Caco-2 (cell line): ENCODE measurements at regions not wholly inside any gene's neighbourhood (a gene's known extent, or its start where the extent isn't known, plus 50 kb on each side); places are given as distances from the start of the nearest gene placed in this dataset.

Experiments
- BruUV-seq: library from RNA; stranded (reverse); fragments of 400-500 nt; replicated peaks from 2 replicates; lab custom pipeline; 2021; lab: Mats Ljungman, UMichigan
- CTCF ChIA-PET: fragments of 300-600 bp; sonication (Branson Sonifier 250); formaldehyde crosslinking; loops from one replicate; lab custom pipeline; 2022; ENCODE audit warnings: antibody characterized with exemption; lab: Charles Lee
- POLR2A ChIA-PET: fragments of 300-600 bp; sonication (Branson Sonifier 250); formaldehyde crosslinking; loops from one replicate; lab custom pipeline; 2022; ENCODE audit warnings: antibody characterized with exemption; lab: Charles Lee
- DNase-seq, 2 experiments: peaks; one replicate each; pipeline versions ENCODE4 v3.0.0 to v3.0.0-alpha.2; 2020 to 2022
- H3K27me3 ChIP-seq: replicated peaks from 2 replicates; pipeline ENCODE4 v1.6.0; 2011; ENCODE audit warnings: low read length; ENCODE audit not compliant: control insufficient read depth, insufficient read depth
- H3K36me3 ChIP-seq: 2 replicates; pipeline ENCODE4 v1.5.1; 2011; ENCODE audit warnings: low read length; ENCODE audit not compliant: control insufficient read depth, insufficient read depth
- H3K4me1 ChIP-seq: fragments of 250-450 bp; sonication (Bioruptor Pico); 2 replicates; pipeline ENCODE4 v1.5.1; 2020; ENCODE audit warnings: mild to moderate bottlenecking
- H3K4me3 ChIP-seq: 2 replicates; pipeline ENCODE4 v1.5.1; 2011; ENCODE audit warnings: low read depth, mild to moderate bottlenecking, control low read depth, low read length
- H3K9me3 ChIP-seq: fragments of 250-450 bp; sonication (Bioruptor Pico); 2 replicates; pipeline ENCODE4 v1.5.1; 2020; ENCODE audit warnings: mild to moderate bottlenecking, moderate library complexity
- H3K27ac Mint-ChIP-seq: one replicate; pipeline ENCODE4 v1.8.0; 2022; ENCODE audit warnings: mixed read lengths; ENCODE audit not compliant: unreplicated experiment
- H3K27me3 Mint-ChIP-seq: one replicate; pipeline ENCODE4 v1.8.0; 2022; ENCODE audit warnings: mixed read lengths; ENCODE audit not compliant: insufficient read depth, unreplicated experiment
- H3K36me3 Mint-ChIP-seq: one replicate; pipeline ENCODE4 v1.8.0; 2022; ENCODE audit warnings: mild to moderate bottlenecking, mixed read lengths; ENCODE audit not compliant: insufficient read depth, unreplicated experiment
- H3K4me1 Mint-ChIP-seq: one replicate; pipeline ENCODE4 v1.8.0; 2022; ENCODE audit warnings: low read depth, mixed read lengths; ENCODE audit not compliant: unreplicated experiment
- H3K4me3 Mint-ChIP-seq: one replicate; pipeline ENCODE4 v1.8.0; 2022; ENCODE audit warnings: mild to moderate bottlenecking, moderate library complexity, mixed read lengths; ENCODE audit not compliant: unreplicated experiment
- H3K9me3 Mint-ChIP-seq: one replicate; pipeline ENCODE4 v1.8.0; 2022; ENCODE audit warnings: mixed read lengths; ENCODE audit not compliant: unreplicated experiment
- CTCF ChIP-seq, 2 experiments: fragments of 200-600 bp in 1 of 2; IDR thresholded peaks; 1 replicate in 1 of 2; 2 replicates in 1 of 2; pipeline versions ENCODE4 v1.5.1 to v1.8.0; 2011 to 2022; ENCODE audit warnings: antibody characterized with exemption in 1 of 2, control low read depth in 1 of 2, inconsistent platforms in 1 of 2, low read depth in 1 of 2, low read length in 1 of 2, mild to moderate bottlenecking in 1 of 2, moderate library complexity in 1 of 2; ENCODE audit not compliant: insufficient read depth in 1 of 2, severe bottlenecking in 1 of 2, unreplicated experiment in 1 of 2
- intact Hi-C: fragments of 100-400 bp; cut with micrococcal nuclease; formaldehyde crosslinking; loops from one replicate; pipeline ENCODE4 v1.10.0; 2022; ENCODE audit not compliant: unreplicated experiment

GRCh38 chr2:167548396-167548795 lies 660.1 kb downstream of the XIRP2 start:
- ChIA-PET POLR2A (no interaction called here), CTCF (interaction anchor here (0.6 kb wide), 1 partner anchor 614 kb away, joined by 7 read pairs; no protein-coding TSS in a partner anchor)
- intact Hi-C loops, result no loop called here
- TF ChIP-seq CTCF (IDR thresholded peaks at IDR 0.05; ENCODE audit: insufficient read depth in 1 of 2, low read depth in 1 of 2, low read length in 1 of 2, severe bottlenecking in 1 of 2, unreplicated experiment in 1 of 2), result no peak
- Histone ChIP-seq H3K36me3 (no peaks in the 10 kb centered on the region), H3K9me3 (no peaks in the 10 kb centered on the region), H3K4me3 (no peak overlapping the region), H3K4me1 (no peaks in the 10 kb centered on the region), H3K27me3 (no peaks in the 10 kb centered on the region)
- no TSS peak for BruUV-seq
- no peaks in the 10 kb centered on the region for H3K4me1 Mint-ChIP-seq
- H3K36me3 Mint-ChIP-seq, result no peaks in the 10 kb centered on the region
- no peak overlapping the region for H3K27ac Mint-ChIP-seq
- DNase-seq, result no peak
- peaks cover 3% of the 10 kb centered on the region for H3K27me3 Mint-ChIP-seq
- no peak overlapping the region for H3K4me3 Mint-ChIP-seq
- no peaks in the 10 kb centered on the region for H3K9me3 Mint-ChIP-seq

- no TSS peak for BruUV-seq
- no peak for DNase-seq
- Histone ChIP-seq H3K36me3 (no peaks in the 10 kb centered on the region), H3K4me3 (no peak overlapping the region), H3K27me3 (no peaks in the 10 kb centered on the region), H3K9me3 (no peaks in the 10 kb centered on the region), H3K4me1 (no peaks in the 10 kb centered on the region)
- no peaks in the 10 kb centered on the region for H3K27me3 Mint-ChIP-seq
- no peak overlapping the region for H3K27ac Mint-ChIP-seq
- H3K4me1 Mint-ChIP-seq, result no peaks in the 10 kb centered on the region
- H3K36me3 Mint-ChIP-seq, result no peaks in the 10 kb centered on the region
- no peak overlapping the region for H3K4me3 Mint-ChIP-seq
- no peaks in the 10 kb centered on the region for H3K9me3 Mint-ChIP-seq
- POLR2A ChIA-PET, result no interaction called here
- CTCF ChIA-PET, result no interaction called here
- intact Hi-C loops, result no loop called here
- TF ChIP-seq CTCF (IDR thresholded peaks at IDR 0.05; ENCODE audit: insufficient read depth in 1 of 2, low read depth in 1 of 2, low read length in 1 of 2, severe bottlenecking in 1 of 2, unreplicated experiment in 1 of 2), result no peak
Observed at GRCh38 chr2:167544602-167545001, 656.3 kb downstream of the XIRP2 start.

- H3K4me3 Mint-ChIP-seq, result no peak overlapping the region
- no peaks in the 10 kb centered on the region for H3K4me1 Mint-ChIP-seq
- no peaks in the 10 kb centered on the region for H3K27me3 Mint-ChIP-seq
- H3K4me3 ChIP-seq, result no peak overlapping the region
- POLR2A ChIA-PET, result no interaction called here
- CTCF ChIA-PET, result no interaction called here
- H3K36me3 Mint-ChIP-seq, result no peaks in the 10 kb centered on the region
- no peaks in the 10 kb centered on the region for H3K4me1 ChIP-seq
- H3K36me3 ChIP-seq, result no peaks in the 10 kb centered on the region
- intact Hi-C loops, result no loop called here
- no peak for DNase-seq
- no peak for TF ChIP-seq CTCF (IDR thresholded peaks at IDR 0.05; ENCODE audit: insufficient read depth in 1 of 2, low read depth in 1 of 2, low read length in 1 of 2, severe bottlenecking in 1 of 2, unreplicated experiment in 1 of 2)
- H3K9me3 Mint-ChIP-seq, result no peaks in the 10 kb centered on the region
- BruUV-seq, result no TSS peak
- H3K27ac Mint-ChIP-seq, result no peak overlapping the region
- no peaks in the 10 kb centered on the region for H3K27me3 ChIP-seq
- no peaks in the 10 kb centered on the region for H3K9me3 ChIP-seq
Observed at GRCh38 chr2:167543721-167544120, 655.4 kb downstream of the XIRP2 start.
